Ascending aorta (tissue), 2 donors: ENCODE measurements at regions not wholly inside any gene's neighbourhood (a gene's known extent, or its start where the extent isn't known, plus 50 kb on each side); places are given as distances from the start of the nearest gene placed in this dataset.

ENCODE experiments used
- DNase-seq, 2 donors: peaks; one replicate each; pipeline ENCODE4 v3.0.0-alpha.2; 2019; ENCODE audit warnings: low spot score in 2 of 2
- H3K27ac ChIP-seq, 2 donors: fragments of 200-600 bp; sonication (generic); one replicate each; pipeline ENCODE4 v1.5.1; 2016 to 2017; ENCODE audit warnings: mild to moderate bottlenecking in 1 of 2
- H3K27me3 ChIP-seq: fragments of 200-600 bp; sonication (generic); one replicate; pipeline ENCODE4 v1.5.1; 2017
- H3K36me3 ChIP-seq, 2 donors: fragments of 200-600 bp; sonication (generic); one replicate each; pipeline ENCODE4 v1.5.1; 2016
- H3K4me1 ChIP-seq, 2 donors: fragments of 200-600 bp; sonication (generic); one replicate each; pipeline ENCODE4 v1.5.1; 2016 to 2017; ENCODE audit warnings: mild to moderate bottlenecking in 1 of 2
- H3K4me3 ChIP-seq, 2 donors: fragments of 200-600 bp; sonication (generic); one replicate each; pipeline ENCODE4 v1.5.1; 2016 to 2017; ENCODE audit warnings: mild to moderate bottlenecking in 1 of 2
- H3K9me3 ChIP-seq, 2 donors: fragments of 200-600 bp; sonication (generic); one replicate each; pipeline ENCODE4 v1.5.1; 2016
- intact Hi-C: fragments of 100-400 bp; cut with DNase I; formaldehyde crosslinking; loops from one replicate; pipeline ENCODE4 v1.15.1; 2023
- TF ChIP-seq, protein P1 (sequence below), 3 experiments: fragments of 200-600 bp in 2 of 3; fragments of 450-650 bp in 1 of 3; sonication (generic) in 2 of 3; IDR thresholded peaks; one replicate each; pipeline ENCODE4 v1.5.1; 2016 to 2019; ENCODE audit warnings: antibody characterized with exemption in 3 of 3, mild to moderate bottlenecking in 1 of 3, moderate library complexity in 1 of 3

DNA sequence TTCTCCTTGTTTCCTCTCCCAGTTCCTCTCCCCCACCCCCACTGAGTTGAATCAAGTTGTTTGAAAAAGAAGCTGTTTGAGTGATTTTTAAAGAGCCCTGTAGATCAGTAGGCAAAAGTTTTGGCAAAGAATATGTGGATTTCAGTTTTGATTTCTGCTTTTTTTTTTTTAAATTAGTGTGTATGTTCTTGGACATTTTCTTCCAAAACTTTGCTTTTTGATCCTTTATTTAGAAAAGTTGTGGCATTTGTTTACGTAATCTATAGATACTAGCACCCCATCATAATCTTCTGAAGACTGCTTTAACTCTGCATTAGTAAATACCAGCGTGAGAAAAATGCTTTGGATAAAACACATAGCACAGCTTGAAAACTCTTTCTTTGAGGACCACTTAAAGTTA lies 190.3 kb upstream of the SEL1L start:
- Histone ChIP-seq H3K4me3 (no peak overlapping the region), H3K27me3 (no peaks in the 10 kb centered on the region), H3K27ac (no peak overlapping the region), H3K4me1 (peaks cover 0 to 6% of the 10 kb centered on the region in 2 donors), H3K36me3 (no peaks in the 10 kb centered on the region), H3K9me3 (no peaks in the 10 kb centered on the region)
- TF ChIP-seq, protein P1, sequence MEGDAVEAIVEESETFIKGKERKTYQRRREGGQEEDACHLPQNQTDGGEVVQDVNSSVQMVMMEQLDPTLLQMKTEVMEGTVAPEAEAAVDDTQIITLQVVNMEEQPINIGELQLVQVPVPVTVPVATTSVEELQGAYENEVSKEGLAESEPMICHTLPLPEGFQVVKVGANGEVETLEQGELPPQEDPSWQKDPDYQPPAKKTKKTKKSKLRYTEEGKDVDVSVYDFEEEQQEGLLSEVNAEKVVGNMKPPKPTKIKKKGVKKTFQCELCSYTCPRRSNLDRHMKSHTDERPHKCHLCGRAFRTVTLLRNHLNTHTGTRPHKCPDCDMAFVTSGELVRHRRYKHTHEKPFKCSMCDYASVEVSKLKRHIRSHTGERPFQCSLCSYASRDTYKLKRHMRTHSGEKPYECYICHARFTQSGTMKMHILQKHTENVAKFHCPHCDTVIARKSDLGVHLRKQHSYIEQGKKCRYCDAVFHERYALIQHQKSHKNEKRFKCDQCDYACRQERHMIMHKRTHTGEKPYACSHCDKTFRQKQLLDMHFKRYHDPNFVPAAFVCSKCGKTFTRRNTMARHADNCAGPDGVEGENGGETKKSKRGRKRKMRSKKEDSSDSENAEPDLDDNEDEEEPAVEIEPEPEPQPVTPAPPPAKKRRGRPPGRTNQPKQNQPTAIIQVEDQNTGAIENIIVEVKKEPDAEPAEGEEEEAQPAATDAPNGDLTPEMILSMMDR (IDR thresholded peaks at IDR 0.05): no peak
- intact Hi-C loops: no loop called here
- no peak for DNase-seq

DNA sequence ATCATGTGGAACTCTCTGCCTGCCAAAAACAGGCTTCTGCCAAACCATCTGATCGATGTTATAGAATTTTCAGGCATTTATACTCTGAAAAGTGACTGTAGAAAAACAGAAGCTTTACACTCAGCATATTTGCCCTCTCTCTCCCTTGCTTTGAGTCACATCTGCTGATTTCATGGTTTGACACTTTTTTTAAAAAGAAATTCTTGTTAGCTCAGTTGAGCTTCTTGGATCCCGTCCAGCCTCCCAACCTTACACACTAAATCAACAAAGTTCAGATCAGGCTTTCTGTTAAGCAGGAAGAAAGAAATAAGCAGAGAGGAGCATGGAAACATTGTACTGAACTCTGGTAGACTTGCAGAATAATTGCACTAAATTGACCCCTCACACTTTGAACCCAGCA lies 193.6 kb upstream of the SEL1L start:
- H3K27ac ChIP-seq: no peak overlapping the region

DNA sequence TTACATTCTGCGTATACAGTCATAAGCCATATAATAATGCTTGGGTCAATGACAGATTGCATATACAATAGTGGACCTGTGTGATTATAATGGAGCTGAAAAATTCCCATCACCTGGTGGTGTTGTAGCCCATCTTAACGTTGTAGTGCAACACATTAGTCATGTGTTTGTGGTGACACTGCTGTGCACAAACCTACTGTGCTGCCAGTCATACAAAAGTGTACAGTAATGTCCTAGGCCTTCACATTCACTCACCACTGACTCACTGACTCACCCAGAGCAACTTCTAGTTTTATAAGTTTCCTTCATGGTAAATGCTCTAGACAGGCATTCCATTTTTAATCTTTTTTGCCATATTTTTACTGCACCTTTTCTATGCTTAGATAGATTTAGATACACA lies 194.8 kb upstream of the SEL1L start:
- Histone ChIP-seq H3K27me3 (no peaks in the 10 kb centered on the region), H3K9me3 (no peaks in the 10 kb centered on the region), H3K4me1 (peaks cover 0 to 6% of the 10 kb centered on the region in 2 donors), H3K4me3 (no peak overlapping the region), H3K36me3 (no peaks in the 10 kb centered on the region), H3K27ac (no peak overlapping the region)
- TF ChIP-seq, protein P1 (IDR thresholded peaks at IDR 0.05): no peak
- DNase-seq: no peak
- intact Hi-C loops: no loop called here

More for the DNA sequence above, 193.6 kb upstream of the SEL1L start:
- Histone ChIP-seq H3K4me3 (no peak overlapping the region), H3K36me3 (no peaks in the 10 kb centered on the region), H3K9me3 (no peaks in the 10 kb centered on the region), H3K4me1 (peaks cover 0 to 6% of the 10 kb centered on the region in 2 donors), H3K27me3 (no peaks in the 10 kb centered on the region)
- TF ChIP-seq, protein P1 (IDR thresholded peaks at IDR 0.05): no peak
- no peak for DNase-seq
- intact Hi-C loops: no loop called here

DNA sequence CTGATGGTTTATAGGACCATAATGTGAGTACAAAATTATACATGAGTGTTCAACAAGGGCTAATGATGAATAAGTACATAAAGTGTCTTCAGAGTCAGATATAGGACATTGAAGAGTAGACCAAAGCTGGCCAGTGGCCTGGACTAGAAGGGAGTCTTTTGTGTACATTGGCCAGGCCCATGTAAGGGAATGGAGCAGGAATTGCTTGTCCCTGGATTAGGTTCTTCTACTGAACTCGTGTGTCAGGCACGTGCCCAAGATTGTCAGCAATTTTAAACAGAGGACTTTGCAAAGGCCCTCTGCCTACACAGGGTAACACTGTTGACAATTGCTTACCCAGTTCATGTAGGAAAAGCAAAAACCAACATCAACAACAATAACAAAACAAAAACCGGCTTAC lies 196.0 kb upstream of the SEL1L start:
- Histone ChIP-seq H3K4me1 (peaks cover 0 to 6% of the 10 kb centered on the region in 2 donors), H3K4me3 (no peak overlapping the region), H3K9me3 (no peaks in the 10 kb centered on the region), H3K27ac (no peak overlapping the region), H3K27me3 (no peaks in the 10 kb centered on the region), H3K36me3 (no peaks in the 10 kb centered on the region)
- intact Hi-C loops: no loop called here
- DNase-seq: no peak
- TF ChIP-seq, protein P1 (IDR thresholded peaks at IDR 0.05): no peak

DNA sequence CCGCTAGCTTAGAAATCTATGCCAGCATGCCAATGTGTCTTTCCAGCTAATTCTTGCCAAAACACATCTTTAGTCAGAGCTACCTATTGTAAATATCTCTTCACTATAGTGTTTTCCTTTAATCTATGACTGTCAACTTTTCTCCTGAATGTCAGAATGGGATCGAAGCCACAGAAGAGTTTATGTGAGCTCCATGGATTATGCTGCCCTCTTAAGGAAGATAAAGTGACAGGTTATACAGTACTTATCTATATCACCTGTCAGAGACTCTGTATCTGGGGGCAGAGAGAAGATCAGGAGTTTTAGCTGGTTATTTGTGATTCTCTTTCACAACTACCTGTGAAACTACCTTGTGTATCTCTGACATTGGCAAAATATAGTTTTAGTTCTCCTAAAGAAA lies 204.3 kb upstream of the SEL1L start:
- no peak for DNase-seq
- H3K4me1 ChIP-seq: no peaks in the 10 kb centered on the region
- no peak overlapping the region for H3K27ac ChIP-seq
- H3K27me3 ChIP-seq: no peaks in the 10 kb centered on the region
- H3K36me3 ChIP-seq: no peaks in the 10 kb centered on the region
- intact Hi-C loops: no loop called here
- TF ChIP-seq, protein P1 (IDR thresholded peaks at IDR 0.05): no peak
- no peaks in the 10 kb centered on the region for H3K9me3 ChIP-seq
- no peak overlapping the region for H3K4me3 ChIP-seq
